ENCODE measurements at regions not wholly inside any gene's neighbourhood (a gene's known extent, or its start where the extent isn't known, plus 50 kb on each side); places are given as distances from the start of the nearest gene placed in this dataset.
A peak's percentile ranks its signal among the peaks of the same experiment; 100 is the strongest.

GRCh38 chr5:5886812-5887486, 464.5 kb downstream of the ICE1 start:
- Histone ChIP-seq H3K23ac (ENCODE audit: insufficient read length, low read depth, low read length) (no peak overlapping the region), H2BK12ac (ENCODE audit: insufficient read length, low read depth, low read length) (no peak overlapping the region), H2AFZ (ENCODE audit: low read length) (no peak overlapping the region), H3K23me2 (ENCODE audit: insufficient read length, low read depth, low read length, poor library complexity, severe bottlenecking) (no peaks in the 10 kb centered on the region), H4K91ac (ENCODE audit: insufficient read length, low read depth, low read length) (no peak overlapping the region), H4K8ac (replicated peaks; ENCODE audit: insufficient read length, low read depth, low read length) (no peak overlapping the region), H3K4me2 (ENCODE audit: insufficient read depth, insufficient read length, low read length) (no peak overlapping the region), H3K27me3 (ENCODE audit: insufficient read depth, low read length) (no peaks in the 10 kb centered on the region), H4K5ac (ENCODE audit: insufficient read length, low read depth, low read length) (no peak overlapping the region), H2BK20ac (ENCODE audit: low read depth, low read length, poor library complexity, severe bottlenecking) (no peak overlapping the region), H3K9ac (ENCODE audit: extremely low read depth, insufficient read length, low read length) (no peak overlapping the region), H4K20me1 (ENCODE audit: control insufficient read depth, insufficient read depth, insufficient read length) (no peaks in the 10 kb centered on the region), H3K79me2 (ENCODE audit: insufficient read depth, low read length) (no peaks in the 10 kb centered on the region), H3K9me3 (ENCODE audit: control insufficient read depth, low read depth, low read length) (no peaks in the 10 kb centered on the region), H3K56ac (ENCODE audit: insufficient read length, low read depth, low read length) (no peak overlapping the region), H3K14ac (ENCODE audit: insufficient read depth, low read length) (no peak overlapping the region), H2AK5ac (ENCODE audit: insufficient read length, low read length) (no peak overlapping the region), H3K27ac (ENCODE audit: insufficient read length, low read depth, low read length) (no peak overlapping the region), H2BK120ac (ENCODE audit: low read depth, low read length, poor library complexity, severe bottlenecking) (no peak overlapping the region), H2BK15ac (ENCODE audit: low read depth, low read length) (no peak overlapping the region), H3T11ph (ENCODE audit: low read length) (no peak overlapping the region), H2BK5ac (ENCODE audit: insufficient read length, low read length) (no peak overlapping the region), H3K4me1 (ENCODE audit: insufficient read depth, low read length) (no peaks in the 10 kb centered on the region), H3K4ac (ENCODE audit: low read depth, low read length) (no peak overlapping the region), H3K79me1 (ENCODE audit: insufficient read depth, low read depth, low read length, poor library complexity, severe bottlenecking) (no peaks in the 10 kb centered on the region), H3K18ac (ENCODE audit: insufficient read length, low read depth, low read length) (no peak overlapping the region)
- peaks cover 16% of the 10 kb centered on the region for H3K27me3 Mint-ChIP-seq (ENCODE audit: low read depth)
- peaks cover 0 to 2% of the 10 kb centered on the region in 2 experiments; a peak in 1 of 4 replicates for H3K4me1 Mint-ChIP-seq
- no peaks in the 10 kb centered on the region for H3K9me3 Mint-ChIP-seq
- no peaks in the 10 kb centered on the region for H3K36me3 Mint-ChIP-seq (ENCODE audit: insufficient read depth in 1 of 3, low read depth in 3 of 3)
- no peak overlapping the region for H3K4me3 Mint-ChIP-seq
- no CpG with 5 or more reads among the region's 42 CpGs for WGBS (ENCODE audit: extremely low coverage, insufficient read length, low lambda C conversion rate)
- DNase-seq, result peak; percentile 79
- peak; percentile 92 for TF ChIP-seq CTCF (conservative IDR thresholded peaks at IDR 0.05)
- H3K27ac Mint-ChIP-seq, result no peak overlapping the region
